ENCODE measurements at regions not wholly inside any gene's neighbourhood (a gene's known extent, or its start where the extent isn't known, plus 50 kb on each side); places are given as distances from the start of the nearest gene placed in this dataset.

DNA sequence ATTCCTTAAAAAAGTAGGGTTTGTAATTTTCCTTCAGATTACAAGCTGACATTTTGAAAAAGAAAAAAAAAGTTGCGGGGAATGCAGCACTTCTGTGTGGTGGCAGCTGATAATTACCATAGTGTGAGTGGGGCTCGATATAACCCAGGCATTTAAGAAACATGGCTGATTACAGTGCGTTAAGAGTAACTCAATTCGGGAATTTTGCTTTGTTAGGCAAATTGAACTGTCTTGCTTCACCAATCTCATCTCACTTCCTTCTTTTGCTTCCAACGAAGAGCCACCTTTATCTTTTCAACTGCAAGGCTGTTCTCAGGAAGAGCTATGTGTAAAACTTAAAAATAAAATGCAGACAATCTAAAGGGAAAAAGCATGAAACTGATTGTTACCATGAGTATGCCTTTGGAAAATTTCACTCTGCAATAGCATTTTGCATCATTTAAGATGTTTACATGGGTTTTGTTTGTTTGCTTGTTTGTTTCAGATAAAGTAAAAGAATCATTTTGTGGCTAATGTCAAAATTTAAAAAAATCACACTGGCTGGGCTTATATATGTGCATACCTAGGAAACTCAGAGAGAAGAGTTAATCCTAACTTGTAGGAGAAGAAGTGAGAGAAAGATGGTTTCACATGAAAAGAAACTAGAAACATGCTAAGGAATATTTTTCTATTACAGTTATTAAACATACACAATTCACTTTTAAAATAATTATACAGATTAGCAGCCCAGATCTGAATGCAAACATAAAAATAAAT, 295.9 kb upstream of the ATP2B1 start:
- Mint-ChIP-seq H3K27ac (peak overlapping the region; percentile 14), H3K4me3 (no peak overlapping the region), H3K9me3 (no peaks in the 10 kb centered on the region), H3K27me3 (ENCODE audit: low read depth) (no peaks in the 10 kb centered on the region), H3K36me3 (no peaks in the 10 kb centered on the region), H3K4me1 (peaks cover 52% of the 10 kb centered on the region)
- TF ChIP-seq, protein P1, sequence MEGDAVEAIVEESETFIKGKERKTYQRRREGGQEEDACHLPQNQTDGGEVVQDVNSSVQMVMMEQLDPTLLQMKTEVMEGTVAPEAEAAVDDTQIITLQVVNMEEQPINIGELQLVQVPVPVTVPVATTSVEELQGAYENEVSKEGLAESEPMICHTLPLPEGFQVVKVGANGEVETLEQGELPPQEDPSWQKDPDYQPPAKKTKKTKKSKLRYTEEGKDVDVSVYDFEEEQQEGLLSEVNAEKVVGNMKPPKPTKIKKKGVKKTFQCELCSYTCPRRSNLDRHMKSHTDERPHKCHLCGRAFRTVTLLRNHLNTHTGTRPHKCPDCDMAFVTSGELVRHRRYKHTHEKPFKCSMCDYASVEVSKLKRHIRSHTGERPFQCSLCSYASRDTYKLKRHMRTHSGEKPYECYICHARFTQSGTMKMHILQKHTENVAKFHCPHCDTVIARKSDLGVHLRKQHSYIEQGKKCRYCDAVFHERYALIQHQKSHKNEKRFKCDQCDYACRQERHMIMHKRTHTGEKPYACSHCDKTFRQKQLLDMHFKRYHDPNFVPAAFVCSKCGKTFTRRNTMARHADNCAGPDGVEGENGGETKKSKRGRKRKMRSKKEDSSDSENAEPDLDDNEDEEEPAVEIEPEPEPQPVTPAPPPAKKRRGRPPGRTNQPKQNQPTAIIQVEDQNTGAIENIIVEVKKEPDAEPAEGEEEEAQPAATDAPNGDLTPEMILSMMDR (IDR thresholded peaks at IDR 0.05; ENCODE audit: unreplicated experiment): no peak
- DNase-seq (ENCODE audit: low spot score in 2 of 2, unreplicated experiment in 2 of 2): no peak

DNA sequence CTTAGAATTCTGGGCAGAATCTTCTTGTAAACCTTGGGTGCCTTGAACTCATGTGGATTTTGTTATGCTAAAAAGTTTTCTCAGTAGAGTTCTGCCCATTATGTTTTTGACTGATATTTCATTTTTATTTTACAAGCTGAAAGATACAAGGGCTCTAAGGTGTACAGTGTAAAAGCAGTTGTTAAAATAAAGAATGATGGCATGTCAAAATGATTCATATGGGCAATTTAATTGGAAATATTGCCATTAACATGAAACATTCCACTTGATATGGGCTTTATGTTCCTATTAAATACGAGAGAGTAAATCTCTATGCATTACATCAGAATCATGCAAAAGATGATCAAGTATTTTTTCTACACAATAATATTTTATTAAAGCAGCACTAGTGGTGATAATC, 295.1 kb upstream of the ATP2B1 start:
- DNase-seq (ENCODE audit: low spot score in 2 of 2, unreplicated experiment in 2 of 2): no peak
- Mint-ChIP-seq H3K36me3 (no peaks in the 10 kb centered on the region), H3K4me1 (peaks cover 59% of the 10 kb centered on the region), H3K4me3 (no peak overlapping the region), H3K27ac (peak overlapping the region; percentile 14), H3K27me3 (ENCODE audit: low read depth) (no peaks in the 10 kb centered on the region), H3K9me3 (no peaks in the 10 kb centered on the region)
- TF ChIP-seq, protein P1 (IDR thresholded peaks at IDR 0.05; ENCODE audit: unreplicated experiment): no peak

DNA sequence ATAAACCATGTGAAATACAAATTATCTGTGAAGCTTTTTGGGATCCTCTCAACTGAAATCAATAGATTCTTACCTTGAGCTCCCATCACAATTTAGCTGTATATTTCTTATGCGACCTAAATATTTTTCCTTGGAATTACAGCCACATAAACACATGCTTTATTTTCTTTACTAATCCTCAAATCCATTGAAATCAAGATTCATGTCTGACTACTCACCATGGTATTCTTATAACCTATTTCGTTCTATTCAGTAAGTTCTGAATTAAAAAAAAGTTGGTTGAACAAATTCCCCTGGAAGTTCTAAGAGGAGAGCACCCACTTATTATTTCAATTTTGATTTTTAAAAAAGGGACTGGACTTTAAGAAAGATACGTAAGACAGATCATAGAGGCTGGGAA, 292.1 kb upstream of the ATP2B1 start:
- H3K36me3 Mint-ChIP-seq: no peaks in the 10 kb centered on the region
- no peak for DNase-seq (ENCODE audit: low spot score in 2 of 2, unreplicated experiment in 2 of 2)
- H3K9me3 Mint-ChIP-seq: no peaks in the 10 kb centered on the region
- TF ChIP-seq, protein P1 (IDR thresholded peaks at IDR 0.05; ENCODE audit: unreplicated experiment): no peak
- no peaks in the 10 kb centered on the region for H3K27me3 Mint-ChIP-seq (ENCODE audit: low read depth)
- H3K4me3 Mint-ChIP-seq: no peak overlapping the region
- peaks cover 60% of the 10 kb centered on the region for H3K4me1 Mint-ChIP-seq
- no peak overlapping the region for H3K27ac Mint-ChIP-seq

DNA sequence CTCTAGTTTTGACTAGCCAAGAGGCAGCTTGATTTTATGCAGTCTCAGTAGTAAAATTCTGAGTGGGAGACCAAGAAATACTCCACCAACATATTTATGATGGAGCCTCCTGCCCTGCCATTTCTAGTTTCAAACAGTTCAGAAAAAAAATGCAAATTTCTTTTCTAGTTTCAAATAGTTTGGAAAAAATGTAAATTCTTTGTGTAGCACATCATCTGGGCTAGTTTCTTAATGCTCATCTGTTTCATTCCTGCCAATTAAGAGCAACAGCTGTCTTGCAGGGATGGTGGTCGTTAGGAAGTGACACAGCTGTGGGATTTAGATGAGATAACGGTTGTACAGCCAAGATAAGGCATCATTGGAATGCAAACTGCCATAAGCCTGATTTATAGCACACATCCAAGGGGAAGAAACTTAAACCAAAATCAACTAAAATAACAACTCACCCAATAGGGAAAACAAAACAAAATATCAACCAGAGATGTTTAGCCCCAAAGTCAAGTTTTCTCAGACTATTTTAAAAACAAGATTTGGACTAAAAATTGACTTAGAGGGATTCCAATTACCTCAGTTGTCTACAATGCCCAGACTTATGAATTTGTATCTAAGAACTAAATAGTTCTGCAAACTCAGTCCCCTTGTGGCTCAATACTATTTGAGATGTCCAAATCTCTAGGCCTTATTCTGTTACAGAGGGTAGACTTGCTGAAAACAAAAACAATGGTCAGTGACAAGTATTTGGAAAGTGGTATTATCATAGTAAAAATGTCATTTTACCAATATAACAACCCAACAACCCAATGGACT, 291.3 kb upstream of the ATP2B1 start:
- Mint-ChIP-seq H3K4me1 (peaks cover 62% of the 10 kb centered on the region), H3K27ac (peak overlapping the region; percentile 73), H3K27me3 (ENCODE audit: low read depth) (no peaks in the 10 kb centered on the region), H3K9me3 (no peaks in the 10 kb centered on the region), H3K36me3 (no peaks in the 10 kb centered on the region), H3K4me3 (no peak overlapping the region)
- TF ChIP-seq, protein P1 (IDR thresholded peaks at IDR 0.05; ENCODE audit: unreplicated experiment): no peak
- no peak for DNase-seq (ENCODE audit: low spot score in 2 of 2, unreplicated experiment in 2 of 2)

DNA sequence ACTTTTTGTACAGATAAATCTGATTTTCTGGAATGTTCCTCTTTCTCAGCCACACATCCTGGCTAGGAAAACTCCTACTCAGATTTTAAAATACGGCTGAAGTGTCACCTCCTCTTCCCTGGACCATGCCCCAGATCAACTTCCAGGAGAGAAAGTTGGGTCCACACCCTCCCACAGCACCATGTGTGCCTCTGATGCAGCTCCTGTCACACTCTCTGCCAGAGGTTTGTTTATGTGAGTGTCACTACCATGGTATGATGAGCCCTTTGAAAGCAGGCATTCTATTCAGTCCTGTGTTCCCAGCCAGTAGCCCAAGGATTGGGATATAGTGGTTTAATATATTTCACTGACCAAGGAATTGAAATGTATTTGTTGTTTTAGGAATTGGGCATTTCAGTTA, 287.2 kb upstream of the ATP2B1 start:
- H3K27me3 Mint-ChIP-seq (ENCODE audit: low read depth): no peaks in the 10 kb centered on the region
- TF ChIP-seq, protein P1 (IDR thresholded peaks at IDR 0.05; ENCODE audit: unreplicated experiment): no peak
- peaks cover 59% of the 10 kb centered on the region for H3K4me1 Mint-ChIP-seq
- no peak overlapping the region for H3K27ac Mint-ChIP-seq
- DNase-seq (ENCODE audit: low spot score in 2 of 2, unreplicated experiment in 2 of 2): no peak
- H3K4me3 Mint-ChIP-seq: no peak overlapping the region
- H3K36me3 Mint-ChIP-seq: no peaks in the 10 kb centered on the region
- H3K9me3 Mint-ChIP-seq: no peaks in the 10 kb centered on the region

All from mesothelial cell of epicardium (in vitro differentiated cells).